Right ventricle myocardium superior (tissue), 1 donor: ENCODE measurements at regions not wholly inside any gene's neighbourhood (a gene's known extent, or its start where the extent isn't known, plus 50 kb on each side); places are given as distances from the start of the nearest gene placed in this dataset.

Source experiments
- ATAC-seq: fragments of 200-7000 bp; cut with Tn5 transposase; one replicate; pipeline ENCODE4 v1.9.1; 2020; ENCODE audit warnings: mild to moderate bottlenecking; ENCODE audit not compliant: poor library complexity
- DNase-seq: peaks from one replicate; pipeline ENCODE4 v3.0.0-alpha.2; 2020
- intact Hi-C: fragments of 100-400 bp; cut with DNase I; formaldehyde crosslinking; loops from one replicate; pipeline ENCODE4 v1.11.2; 2022
- donor health status: DM: no; HTN: yes; CAD: no; lungs with severe emphysema.

DNA sequence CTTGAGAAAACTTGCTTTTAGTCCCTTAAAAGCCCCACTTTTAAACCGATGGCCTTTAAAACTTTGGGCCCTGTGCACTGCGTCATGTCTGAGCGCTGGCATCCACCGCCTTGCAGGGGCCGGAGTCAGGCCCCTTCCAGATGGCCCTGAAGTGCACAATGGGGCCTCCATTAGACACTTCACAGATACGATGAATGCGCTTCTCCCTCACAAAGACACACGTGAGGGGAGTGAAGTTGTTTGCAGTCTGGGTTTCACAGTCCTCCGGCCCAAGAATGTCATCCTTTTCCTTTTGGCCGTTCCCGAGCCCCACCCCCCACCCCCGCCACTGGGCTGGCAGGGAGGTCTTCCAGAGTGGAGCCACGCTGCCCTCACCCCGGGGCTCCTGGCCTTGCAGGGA lies 415.1 kb upstream of the SALL3 start:
- DNase-seq = no peak
- ATAC-seq = no peak
- intact Hi-C loops = no loop called here

DNA sequence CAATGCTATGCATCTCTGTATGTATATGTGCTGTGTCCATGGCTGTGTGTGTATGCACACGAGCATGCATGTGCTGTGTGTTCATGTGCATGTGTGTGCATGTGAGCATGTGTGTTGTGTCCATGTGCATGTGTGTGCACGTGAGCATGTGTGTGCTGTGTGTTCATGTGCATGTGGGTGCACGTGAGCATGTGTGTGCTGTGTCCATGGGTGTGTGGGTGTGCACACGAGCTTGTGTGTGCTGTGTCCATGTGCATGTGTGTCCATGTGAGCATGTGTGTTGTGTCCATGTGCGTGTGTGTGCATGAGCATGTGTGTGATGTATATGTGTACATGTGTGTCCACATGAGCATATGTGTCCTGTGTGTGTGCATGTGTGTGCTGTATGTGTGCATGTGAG lies 414.4 kb upstream of the SALL3 start:
- no peak for ATAC-seq
- DNase-seq = no peak
- intact Hi-C loops = no loop called here

DNA sequence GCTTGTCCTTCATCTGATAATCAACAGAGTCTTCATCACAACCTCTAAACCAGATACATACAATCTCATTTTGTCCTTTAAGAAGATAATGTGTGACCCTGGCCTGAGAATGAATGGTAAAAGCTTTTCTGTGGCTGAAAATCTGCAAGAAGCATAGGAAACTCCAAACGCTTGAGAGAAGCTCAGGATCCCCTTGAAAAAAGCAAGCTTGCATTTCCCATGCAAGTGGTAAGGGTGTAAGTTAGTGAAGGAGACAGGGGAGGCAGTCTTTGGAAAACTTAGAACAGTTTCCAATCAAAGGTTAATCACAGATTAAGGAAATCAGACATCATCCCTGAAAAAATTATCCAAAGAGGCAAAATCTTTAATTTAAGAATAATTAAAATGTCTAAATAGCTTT lies 413.6 kb upstream of the SALL3 start:
- intact Hi-C loops = no loop called here
- no peak for ATAC-seq
- no peak for DNase-seq

DNA sequence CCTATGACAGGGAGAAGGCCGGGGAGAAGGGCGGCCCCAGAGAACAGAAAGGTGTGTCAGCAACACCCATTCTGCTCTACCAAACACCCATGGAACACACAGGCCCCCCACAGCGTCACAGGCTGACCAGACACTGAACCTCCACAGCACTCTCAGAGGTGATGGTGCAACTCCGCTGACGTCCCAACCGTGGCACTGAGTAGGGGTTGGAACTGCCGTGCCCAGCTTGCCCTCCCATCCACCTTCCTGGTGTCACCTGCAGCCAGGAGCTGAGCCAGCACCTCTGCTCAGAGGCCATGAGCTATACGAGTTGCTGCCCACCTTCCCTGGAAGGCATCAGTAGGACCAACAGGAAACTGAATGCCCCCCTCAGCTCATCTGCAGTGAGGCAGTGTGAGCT lies 412.9 kb upstream of the SALL3 start:
- DNase-seq (no peak), ATAC-seq (no peak)
- intact Hi-C loops = no loop called here

DNA sequence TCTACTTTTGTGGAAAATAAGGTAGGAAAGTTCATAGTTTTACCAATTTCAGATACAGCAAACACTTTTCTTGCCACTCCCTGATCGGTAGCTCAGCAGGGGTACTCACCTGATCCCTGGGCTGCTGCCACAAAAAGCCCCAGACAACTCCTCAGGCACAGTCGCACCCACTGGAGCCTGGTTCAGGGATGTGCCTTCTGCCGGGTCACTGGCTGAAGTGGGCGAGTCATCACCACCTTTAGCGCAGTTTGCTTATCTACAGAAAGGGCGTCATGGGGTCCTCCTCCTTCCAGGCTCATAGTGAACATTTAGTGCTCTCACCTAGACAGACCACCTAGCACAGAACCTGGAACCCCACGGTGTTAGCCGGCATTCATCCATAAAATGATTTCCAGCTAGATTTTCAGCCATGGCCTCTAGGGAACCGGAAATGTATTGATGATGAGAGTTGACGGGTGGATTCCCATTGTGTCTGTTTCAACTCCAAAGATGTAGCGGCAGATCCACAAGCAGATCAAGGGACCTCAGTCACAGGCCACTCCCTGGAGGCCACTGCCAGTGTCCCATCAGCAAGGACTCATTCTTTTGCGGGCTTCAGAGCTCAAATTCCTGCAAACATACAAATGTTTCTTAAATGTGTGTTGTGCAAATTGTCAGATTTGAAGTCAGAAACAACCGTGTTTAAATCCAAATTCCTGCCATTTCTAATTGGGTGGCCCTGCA lies 408.4 kb upstream of the SALL3 start:
- no peak for DNase-seq

DNA sequence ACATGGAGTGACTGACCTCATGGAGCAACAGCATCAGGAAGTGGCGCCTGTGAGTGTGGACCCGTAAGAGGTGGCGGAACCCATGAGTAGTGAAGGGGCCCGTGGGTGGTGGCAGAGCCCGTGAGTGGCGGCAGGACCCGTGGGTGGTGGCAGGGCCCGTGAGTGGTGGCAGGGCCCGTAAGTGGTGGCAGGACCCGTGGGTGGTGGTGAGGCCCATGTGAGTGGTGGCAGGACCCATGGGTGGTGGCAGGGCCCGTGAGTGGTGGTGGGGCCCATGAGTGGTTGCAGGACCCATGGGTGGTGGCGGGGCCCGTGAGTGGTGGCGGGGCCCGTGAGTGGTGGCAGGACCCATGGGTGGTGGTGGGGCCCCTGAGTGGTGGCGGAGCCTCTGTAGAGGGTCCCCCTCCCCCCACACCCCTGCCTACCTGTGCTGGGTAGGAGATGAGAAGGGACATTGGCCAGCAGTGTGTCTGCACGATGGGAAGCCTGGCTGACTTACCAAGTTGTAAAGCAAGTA lies 407.7 kb upstream of the SALL3 start:
- intact Hi-C loops = no loop called here
- no peak for ATAC-seq

More for the DNA sequence above, 408.4 kb upstream of the SALL3 start:
- no peak for ATAC-seq
- intact Hi-C loops = no loop called here

DNA sequence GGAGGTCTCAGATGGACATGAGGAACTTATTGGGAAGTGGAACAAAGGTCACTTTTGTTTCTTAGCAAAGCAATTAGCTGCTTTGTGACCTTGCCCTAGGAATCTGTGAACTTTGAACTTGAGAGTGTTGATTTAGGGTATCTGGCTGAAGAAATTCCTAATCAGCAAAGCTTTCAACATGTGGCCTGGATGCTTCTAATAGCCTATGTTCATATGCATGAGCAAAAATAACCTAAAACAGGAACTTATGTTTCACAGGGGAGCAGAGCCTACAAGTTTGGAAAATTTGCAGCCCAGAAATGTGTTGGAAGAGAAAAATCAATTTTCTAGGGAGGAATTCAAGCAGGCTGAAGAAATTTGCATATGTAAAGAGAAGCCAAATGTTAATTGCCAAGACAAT lies 405.8 kb upstream of the SALL3 start:
- intact Hi-C loops = no loop called here
- ATAC-seq (no peak), DNase-seq (no peak)

More for the DNA sequence above, 407.7 kb upstream of the SALL3 start:
- DNase-seq = no peak

DNA sequence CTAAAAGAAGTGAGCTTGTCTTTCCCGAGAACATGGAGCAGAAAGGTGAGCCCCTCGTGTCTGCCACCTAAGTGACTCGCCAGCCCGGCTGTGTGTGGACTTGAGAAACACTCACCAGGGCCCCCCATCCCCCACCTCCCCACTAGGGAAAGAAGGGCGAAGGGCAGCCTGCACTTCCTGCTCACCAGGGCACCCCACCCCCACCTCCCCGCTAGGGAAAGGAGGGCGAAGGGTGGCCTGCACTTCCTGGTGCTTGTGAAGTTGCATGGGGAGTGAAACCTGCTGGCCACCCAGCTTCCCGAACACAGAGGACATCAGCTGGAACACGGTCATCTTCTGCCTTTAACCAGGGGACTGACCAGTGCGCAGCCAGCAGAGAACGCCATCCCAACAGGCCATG lies 402.7 kb upstream of the SALL3 start:
- no peak for ATAC-seq

DNA sequence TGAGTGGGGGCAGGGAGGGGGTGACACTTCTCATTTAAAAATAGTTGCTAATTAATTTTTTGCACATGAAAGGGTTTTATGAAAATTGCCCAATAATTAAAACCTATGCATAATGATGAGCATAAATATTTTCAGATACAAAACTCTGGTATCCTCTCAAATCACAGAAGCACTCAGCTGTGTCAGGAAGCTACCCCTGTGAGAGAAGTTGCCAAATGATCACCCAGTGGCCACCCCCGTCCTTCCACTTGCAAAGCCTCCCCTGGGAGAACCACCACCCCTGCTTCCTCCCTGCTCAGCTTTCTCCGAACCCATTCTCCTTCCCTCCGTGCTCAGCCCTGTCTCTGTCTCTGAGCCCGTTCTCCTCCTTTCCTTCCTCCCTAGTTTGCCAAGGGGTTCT lies 400.2 kb upstream of the SALL3 start:
- ATAC-seq (no peak), DNase-seq (no peak)
- intact Hi-C loops = no loop called here

More for the DNA sequence above, 402.7 kb upstream of the SALL3 start:
- DNase-seq = no peak
- intact Hi-C loops = no loop called here

DNA sequence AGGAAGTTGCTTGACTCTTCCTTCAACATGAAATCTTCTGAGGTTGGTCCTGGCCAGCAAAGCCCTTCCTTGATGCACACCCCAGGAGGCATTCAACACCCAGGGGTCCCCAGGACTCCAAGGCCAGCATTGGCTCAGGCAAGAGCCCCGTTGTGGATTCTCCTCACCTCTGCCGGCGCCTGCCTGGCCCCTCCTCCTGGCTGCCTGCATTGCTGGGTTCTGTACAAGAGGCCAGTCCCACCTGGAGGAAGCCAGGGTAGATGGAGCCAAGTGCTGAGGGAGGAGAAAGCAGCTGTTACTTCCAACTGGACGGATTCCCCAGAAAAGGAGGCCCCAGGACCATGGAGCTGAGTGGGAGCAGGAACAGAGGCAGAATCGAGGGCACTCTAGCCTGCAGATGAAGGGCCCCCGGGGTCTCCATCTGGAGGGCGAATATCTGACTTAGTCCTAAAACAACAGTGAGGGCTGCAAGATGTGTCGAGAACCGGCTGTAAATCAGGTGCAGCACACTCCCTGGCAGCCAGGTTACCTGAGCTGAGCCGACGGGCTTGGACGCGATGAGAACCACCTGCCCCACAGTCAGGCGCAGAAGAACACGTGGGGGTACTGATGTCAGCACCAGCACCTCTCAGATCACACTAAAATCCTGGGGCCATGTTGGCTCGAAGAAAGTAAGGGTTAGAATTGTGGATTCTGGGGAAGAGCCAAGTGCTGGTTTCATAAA lies 399.6 kb upstream of the SALL3 start:
- no peak for ATAC-seq
- intact Hi-C loops = no loop called here
- no peak for DNase-seq

DNA sequence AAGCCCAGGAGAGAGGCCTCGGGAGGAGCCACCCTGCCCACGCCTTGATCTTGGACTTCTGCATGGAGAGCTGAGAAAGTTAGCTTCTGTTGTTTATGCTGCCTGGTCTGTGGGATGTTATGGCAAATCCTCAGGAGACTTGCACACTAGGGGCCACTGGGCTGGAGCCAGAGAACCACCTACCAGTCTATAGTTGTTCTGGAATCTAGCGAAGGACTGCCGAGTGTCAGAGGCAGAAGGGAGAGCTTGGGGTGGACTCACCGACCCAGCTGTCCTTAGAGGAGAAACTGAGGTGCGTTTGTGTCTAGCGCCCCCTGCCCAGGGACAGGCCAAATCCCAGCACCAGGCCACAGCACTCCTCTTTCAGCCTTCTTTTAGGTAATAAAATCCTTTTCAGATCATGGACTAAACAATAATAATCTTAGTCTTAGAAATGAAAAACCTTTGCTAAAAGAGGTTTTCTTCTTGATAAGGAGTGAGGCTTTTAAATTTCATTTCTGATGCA lies 398.7 kb upstream of the SALL3 start:
- ATAC-seq (no peak), DNase-seq (no peak)
- intact Hi-C loops = no loop called here

DNA sequence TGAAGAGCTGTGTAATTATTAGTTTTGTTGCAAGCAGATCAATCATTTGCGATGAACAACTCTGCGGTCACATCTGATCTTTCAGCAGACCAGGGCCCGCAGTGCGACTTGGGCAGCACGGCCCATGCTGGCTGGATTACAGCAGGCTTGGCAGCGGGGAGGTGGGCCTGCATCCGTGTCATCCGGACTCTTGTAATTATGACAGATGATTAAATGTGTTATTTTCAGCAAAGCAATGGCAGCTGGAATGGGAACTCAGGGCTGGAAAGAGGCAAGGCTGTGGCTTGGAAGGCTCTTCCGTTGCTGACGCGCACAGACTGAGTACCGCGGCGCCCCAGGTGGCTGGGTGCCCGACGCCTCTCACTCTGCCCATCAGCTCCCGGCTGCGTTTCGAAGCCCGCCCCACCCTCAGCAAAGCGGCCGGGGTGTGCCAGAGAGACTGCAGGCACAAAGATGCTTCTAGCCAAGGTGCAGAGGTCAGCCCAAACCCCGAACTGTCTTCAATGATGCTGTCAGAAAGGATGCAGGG lies 397.4 kb upstream of the SALL3 start:
- intact Hi-C loops = no loop called here
- DNase-seq (no peak), ATAC-seq (no peak)

DNA sequence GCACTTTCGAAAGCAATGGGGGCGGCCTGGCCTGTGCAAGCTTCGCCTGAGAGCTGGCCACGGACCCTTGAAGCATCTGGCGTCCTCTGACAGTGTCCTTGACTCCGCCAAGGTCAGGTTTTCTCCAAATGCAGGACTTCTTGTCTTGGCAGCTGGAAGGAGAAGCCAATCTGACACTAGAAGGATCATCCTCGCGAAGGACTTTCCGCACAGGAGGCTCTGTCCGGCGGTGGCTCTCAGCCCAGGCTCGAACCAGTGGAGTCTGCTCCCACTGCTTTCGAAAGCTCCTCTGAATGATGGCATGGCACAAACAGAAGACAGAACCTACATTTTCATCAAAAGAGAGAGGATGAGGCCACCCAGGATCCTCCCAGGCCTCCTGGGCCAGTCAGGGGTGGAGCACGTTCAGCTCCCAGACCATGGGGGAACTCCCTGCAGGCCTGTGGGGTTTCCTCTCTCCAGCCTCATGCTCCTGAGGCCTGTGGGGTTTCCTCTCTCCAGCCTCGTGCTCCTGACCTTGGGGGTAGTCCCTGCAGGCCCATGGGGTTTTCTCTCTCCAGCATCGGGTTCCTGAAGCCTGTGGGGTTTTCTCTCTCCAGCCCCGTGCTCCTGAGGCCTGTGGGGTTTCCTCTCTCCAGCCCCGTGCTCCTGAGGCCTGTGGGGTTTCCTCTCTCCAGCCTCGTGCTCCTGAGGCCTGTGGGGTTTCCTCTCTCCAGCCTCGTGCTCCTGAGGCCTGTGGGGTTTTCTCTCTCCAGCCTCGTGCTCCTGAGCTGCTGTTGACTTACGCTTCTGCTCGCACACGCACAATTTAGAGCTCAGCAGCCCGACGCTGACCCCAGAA lies 396.5 kb upstream of the SALL3 start:
- DNase-seq (no peak), ATAC-seq (no peak)
- intact Hi-C loops = no loop called here

DNA sequence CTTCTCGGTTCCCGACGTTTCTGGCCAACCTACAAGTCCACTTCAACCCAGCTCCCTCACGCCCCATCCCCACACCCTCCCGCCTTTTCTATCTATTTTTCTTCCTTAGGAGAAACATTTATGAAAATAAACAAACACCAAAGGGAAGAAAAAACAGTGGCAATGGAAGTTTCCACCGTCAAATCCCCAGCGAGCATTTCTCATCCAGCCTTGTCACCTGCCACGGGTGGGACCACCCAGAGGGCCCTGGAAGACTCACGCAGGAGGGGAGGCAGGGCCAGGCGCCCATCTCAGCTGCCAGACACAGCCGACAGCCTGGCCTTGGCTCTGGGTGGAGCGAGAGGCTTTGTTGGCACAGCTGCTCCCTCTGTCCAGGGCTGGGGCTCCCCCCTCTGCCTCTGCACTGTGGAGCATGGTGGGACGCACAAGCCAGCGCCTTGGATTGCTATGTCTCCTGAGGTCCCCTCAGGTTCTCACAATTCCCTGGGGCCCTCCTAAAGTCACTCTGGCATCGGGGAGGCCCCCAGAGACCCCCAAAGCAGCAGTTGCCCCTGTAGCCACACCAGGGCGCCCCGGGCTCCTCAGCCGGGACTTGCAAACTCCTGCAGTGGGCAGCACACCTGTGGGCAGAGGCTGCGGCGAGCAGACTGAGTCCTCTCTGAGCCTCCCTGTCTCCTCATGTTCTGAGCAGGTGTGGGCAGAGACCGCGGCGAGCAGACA lies 395.7 kb upstream of the SALL3 start:
- ATAC-seq (no peak), DNase-seq (no peak)
- intact Hi-C loops = no loop called here

DNA sequence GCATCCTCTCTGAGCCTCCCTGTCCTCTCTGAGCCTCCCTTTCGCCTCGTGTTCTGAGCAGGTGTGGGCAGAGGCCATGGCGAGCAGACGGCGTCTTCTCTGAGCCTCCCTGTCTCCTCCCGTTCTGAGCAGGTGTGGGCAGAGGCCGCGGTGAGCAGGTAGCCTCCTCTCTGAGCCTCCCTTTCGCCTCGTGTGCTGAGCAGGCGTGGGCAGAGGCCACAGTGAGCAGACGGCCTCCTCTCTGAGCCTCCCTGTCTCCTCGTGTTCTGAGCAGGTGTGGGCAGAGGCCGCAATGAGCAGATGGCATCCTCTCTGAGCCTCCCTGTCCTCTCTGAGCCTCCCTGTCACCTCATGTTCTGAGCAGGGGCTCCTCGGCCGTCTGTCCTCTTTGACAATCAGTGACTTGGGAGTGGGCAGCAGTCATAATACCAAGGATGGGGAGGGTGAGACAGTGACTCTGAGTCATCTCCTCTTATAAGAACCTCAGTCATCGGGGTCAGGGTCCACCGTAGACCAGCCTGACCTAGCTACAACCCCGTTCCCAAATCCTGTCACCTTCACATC lies 395.1 kb upstream of the SALL3 start:
- DNase-seq = no peak
- intact Hi-C loops = no loop called here
- ATAC-seq = no peak

DNA sequence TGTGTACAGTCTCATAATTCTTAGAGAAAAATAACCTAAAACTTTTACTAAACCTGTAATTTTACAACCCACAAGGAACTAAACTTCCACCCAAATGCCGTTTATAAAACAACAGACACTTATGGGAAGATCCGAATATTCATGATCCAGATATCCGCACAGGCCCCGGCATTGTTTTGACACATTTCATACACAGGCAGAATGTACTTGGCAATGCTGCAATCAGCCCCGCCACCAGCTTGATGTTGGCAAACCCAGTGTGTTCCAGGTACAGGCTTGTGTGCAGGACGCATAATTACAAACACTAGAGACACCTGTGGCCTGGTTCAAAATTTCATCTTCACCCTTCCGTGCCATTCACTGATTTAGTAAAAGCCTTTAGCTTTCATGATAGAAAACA lies 393.0 kb upstream of the SALL3 start:
- DNase-seq = no peak
- intact Hi-C loops = no loop called here
- no peak for ATAC-seq

DNA sequence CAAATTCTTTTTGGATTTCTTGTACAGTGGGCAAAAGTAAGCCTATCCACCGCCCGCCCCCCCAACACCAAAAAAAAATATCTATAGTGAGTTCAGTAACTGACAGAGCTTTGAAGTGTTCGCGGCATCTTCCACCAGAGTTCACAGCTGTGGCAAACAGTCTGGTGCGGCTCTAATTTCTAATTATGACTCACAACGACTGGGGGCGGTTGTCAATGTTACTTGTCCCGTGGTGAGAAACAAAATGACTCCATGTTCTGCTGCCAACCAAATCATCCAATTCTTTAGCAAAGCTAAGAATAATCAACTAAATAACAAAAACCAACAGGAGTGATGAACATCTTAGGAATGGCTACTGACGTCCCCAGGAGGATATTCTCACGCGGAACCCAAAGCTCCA lies 392.5 kb upstream of the SALL3 start:
- ATAC-seq (no peak), DNase-seq (no peak)
- intact Hi-C loops = no loop called here
